ENCODE measurements at regions not wholly inside any gene's neighbourhood (a gene's known extent, or its start where the extent isn't known, plus 50 kb on each side); places are given as distances from the start of the nearest gene placed in this dataset.

DNA sequence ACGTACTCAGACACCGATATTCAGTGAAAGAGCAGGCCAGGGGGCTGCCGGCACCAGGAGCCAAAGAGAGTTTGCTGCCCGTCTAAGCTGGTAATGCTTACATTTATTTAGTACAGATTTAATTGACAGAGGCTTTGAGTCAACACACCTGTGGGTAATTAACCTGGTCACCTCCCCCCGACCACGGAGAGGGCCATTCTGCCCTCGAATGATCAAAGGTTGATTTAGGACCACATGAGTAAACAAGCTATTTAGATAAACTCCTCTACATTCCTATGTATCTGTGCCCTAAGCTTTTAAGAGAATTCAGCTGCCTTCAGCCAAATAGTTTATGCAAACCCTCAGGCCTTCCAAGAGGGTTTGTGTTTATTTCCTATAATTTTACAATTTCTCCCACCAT lies 164.8 kb downstream of the IPMK start:
- Histone ChIP-seq H3K9me1 (ENCODE audit: control insufficient read depth, extremely low read depth, insufficient read depth, low read length) (no peaks in the 10 kb centered on the region), H3K9me3 (ENCODE audit: control insufficient read depth, low read depth, low read length) (no peaks in the 10 kb centered on the region), H3K27me3 (ENCODE audit: control insufficient read depth, extremely low read depth, insufficient read depth, low read length) (no peaks in the 10 kb centered on the region), H3K4me3 (ENCODE audit: control insufficient read depth in 2 of 3, extremely low read depth in 1 of 3, insufficient read depth in 2 of 3, low read depth in 1 of 3, low read length in 3 of 3) (no peak overlapping the region), H3K9ac (ENCODE audit: control insufficient read depth, extremely low read depth, insufficient read depth, low read length) (no peak overlapping the region), H3K4me2 (ENCODE audit: control insufficient read depth, extremely low read depth, insufficient read depth, low read depth, low read length) (no peak overlapping the region), H3K27ac (ENCODE audit: control insufficient read depth, insufficient read depth, low read length) (no peak overlapping the region), H3K36me3 (ENCODE audit: control insufficient read depth in 2 of 2, extremely low read depth in 1 of 2, insufficient read depth in 2 of 2, low read length in 2 of 2) (no peaks in the 10 kb centered on the region), H3K4me1 (ENCODE audit: control insufficient read depth, extremely low read depth, insufficient read depth, low read length) (no peaks in the 10 kb centered on the region), H3K79me2 (ENCODE audit: control insufficient read depth, insufficient read depth, low read length) (no peaks in the 10 kb centered on the region), H2AFZ (ENCODE audit: control insufficient read depth, low read length) (no peak overlapping the region), H4K20me1 (ENCODE audit: control insufficient read depth, extremely low read depth, insufficient read depth, low read length) (no peaks in the 10 kb centered on the region)
- DNase-seq (ENCODE audit: low read depth, low spot score), result no peak
- dilution Hi-C loops (cut with MboI; ENCODE audit: extremely low pct_ligation_motif_present, low sequenced_read_pairs), result no loop called here
- FAIRE-seq, result no peak
- no peak for TF ChIP-seq EZH2 (IDR thresholded peaks at IDR 0.05; ENCODE audit: low read length)
- TF ChIP-seq, protein P1, sequence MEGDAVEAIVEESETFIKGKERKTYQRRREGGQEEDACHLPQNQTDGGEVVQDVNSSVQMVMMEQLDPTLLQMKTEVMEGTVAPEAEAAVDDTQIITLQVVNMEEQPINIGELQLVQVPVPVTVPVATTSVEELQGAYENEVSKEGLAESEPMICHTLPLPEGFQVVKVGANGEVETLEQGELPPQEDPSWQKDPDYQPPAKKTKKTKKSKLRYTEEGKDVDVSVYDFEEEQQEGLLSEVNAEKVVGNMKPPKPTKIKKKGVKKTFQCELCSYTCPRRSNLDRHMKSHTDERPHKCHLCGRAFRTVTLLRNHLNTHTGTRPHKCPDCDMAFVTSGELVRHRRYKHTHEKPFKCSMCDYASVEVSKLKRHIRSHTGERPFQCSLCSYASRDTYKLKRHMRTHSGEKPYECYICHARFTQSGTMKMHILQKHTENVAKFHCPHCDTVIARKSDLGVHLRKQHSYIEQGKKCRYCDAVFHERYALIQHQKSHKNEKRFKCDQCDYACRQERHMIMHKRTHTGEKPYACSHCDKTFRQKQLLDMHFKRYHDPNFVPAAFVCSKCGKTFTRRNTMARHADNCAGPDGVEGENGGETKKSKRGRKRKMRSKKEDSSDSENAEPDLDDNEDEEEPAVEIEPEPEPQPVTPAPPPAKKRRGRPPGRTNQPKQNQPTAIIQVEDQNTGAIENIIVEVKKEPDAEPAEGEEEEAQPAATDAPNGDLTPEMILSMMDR (optimal IDR thresholded peaks at IDR 0.05 in 1 of 3, IDR thresholded peaks at IDR 0.05 in 1 of 3, conservative IDR thresholded peaks at IDR 0.05 in 1 of 3; ENCODE audit: extremely low read depth in 1 of 3, insufficient read depth in 2 of 3, low read length in 3 of 3), result no peak

DNA sequence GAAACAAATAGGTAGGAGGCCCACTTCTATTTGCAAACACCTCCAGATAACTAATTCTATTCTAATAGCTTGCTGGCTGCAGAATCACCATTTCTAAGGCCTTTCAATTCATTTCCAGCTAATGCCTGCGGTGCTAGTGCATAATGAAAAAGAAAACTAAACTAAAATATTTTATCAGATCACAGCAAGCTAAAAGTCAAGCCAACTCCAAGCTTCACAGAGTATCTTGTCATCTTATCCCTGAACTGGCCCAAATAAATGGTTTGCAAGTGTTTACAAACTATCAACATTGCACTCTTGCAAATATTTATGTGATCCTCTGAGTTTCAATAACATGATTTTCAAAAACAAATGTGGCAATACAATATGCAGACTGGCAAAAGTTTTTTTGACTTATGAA lies 166.0 kb downstream of the IPMK start:
- DNase-seq (ENCODE audit: low read depth, low spot score) (no peak), FAIRE-seq (no peak)
- no peak for TF ChIP-seq EZH2 (IDR thresholded peaks at IDR 0.05; ENCODE audit: low read length)
- TF ChIP-seq, protein P1 (optimal IDR thresholded peaks at IDR 0.05 in 1 of 3, IDR thresholded peaks at IDR 0.05 in 1 of 3, conservative IDR thresholded peaks at IDR 0.05 in 1 of 3; ENCODE audit: extremely low read depth in 1 of 3, insufficient read depth in 2 of 3, low read length in 3 of 3), result no peak
- Histone ChIP-seq H3K27ac (ENCODE audit: control insufficient read depth, insufficient read depth, low read length) (no peak overlapping the region), H3K79me2 (ENCODE audit: control insufficient read depth, insufficient read depth, low read length) (no peaks in the 10 kb centered on the region), H3K36me3 (ENCODE audit: control insufficient read depth in 2 of 2, extremely low read depth in 1 of 2, insufficient read depth in 2 of 2, low read length in 2 of 2) (no peaks in the 10 kb centered on the region), H3K9me1 (ENCODE audit: control insufficient read depth, extremely low read depth, insufficient read depth, low read length) (no peaks in the 10 kb centered on the region), H3K4me3 (ENCODE audit: control insufficient read depth in 2 of 3, extremely low read depth in 1 of 3, insufficient read depth in 2 of 3, low read depth in 1 of 3, low read length in 3 of 3) (no peak overlapping the region), H4K20me1 (ENCODE audit: control insufficient read depth, extremely low read depth, insufficient read depth, low read length) (no peaks in the 10 kb centered on the region), H3K9me3 (ENCODE audit: control insufficient read depth, low read depth, low read length) (no peaks in the 10 kb centered on the region), H3K27me3 (ENCODE audit: control insufficient read depth, extremely low read depth, insufficient read depth, low read length) (no peaks in the 10 kb centered on the region), H3K4me1 (ENCODE audit: control insufficient read depth, extremely low read depth, insufficient read depth, low read length) (no peaks in the 10 kb centered on the region), H2AFZ (ENCODE audit: control insufficient read depth, low read length) (no peak overlapping the region), H3K4me2 (ENCODE audit: control insufficient read depth, extremely low read depth, insufficient read depth, low read depth, low read length) (no peak overlapping the region), H3K9ac (ENCODE audit: control insufficient read depth, extremely low read depth, insufficient read depth, low read length) (no peak overlapping the region)
- dilution Hi-C loops (cut with MboI; ENCODE audit: extremely low pct_ligation_motif_present, low sequenced_read_pairs), result no loop called here

Data from keratinocyte (primary cell).